ENCODE measurements at regions not wholly inside any gene's neighbourhood (a gene's known extent, or its start where the extent isn't known, plus 50 kb on each side); places are given as distances from the start of the nearest gene placed in this dataset.

DNA sequence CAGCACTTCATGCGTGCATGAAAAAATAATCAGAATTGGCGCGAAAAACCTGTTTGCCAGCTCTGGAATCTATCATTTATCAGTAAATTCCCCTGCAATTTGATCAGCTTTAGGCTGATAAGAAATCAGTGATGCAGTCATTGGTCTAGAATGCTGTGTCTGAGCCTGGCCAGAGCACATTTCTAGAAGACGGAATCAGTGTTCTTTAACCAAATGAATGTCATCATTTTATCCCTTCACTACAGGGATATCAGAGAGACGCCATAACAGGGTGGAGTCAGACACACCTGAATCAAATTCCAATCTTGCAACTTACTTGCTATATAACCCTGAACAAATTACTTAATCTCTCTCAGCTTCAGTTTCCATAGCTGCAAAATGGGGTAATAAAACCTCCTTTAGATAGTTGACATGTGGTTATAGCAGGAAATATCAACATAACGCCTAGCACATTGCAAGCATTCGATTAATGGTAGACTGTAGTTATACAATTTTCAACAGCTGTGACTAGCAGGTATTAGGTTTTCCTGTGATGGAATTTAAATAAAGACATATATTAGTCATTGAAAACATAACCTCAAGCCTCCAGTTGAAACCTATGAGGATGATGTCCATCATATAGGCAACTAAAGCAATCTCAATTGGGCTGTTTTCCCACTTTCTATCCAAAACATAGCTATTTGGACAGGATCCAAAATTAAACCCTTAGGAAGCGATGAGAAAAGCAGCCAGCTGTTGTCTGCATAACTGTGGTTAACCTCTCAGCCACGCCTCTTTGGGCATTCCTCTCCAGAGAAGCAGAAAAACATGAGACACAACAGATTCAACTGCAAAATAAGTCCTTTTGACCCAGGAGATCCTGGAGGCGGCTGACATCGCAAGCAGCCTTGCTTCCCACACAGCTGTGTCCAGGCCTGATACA, 51.6 kb upstream of the UBL3 start:
- TF ChIP-seq, protein P1, sequence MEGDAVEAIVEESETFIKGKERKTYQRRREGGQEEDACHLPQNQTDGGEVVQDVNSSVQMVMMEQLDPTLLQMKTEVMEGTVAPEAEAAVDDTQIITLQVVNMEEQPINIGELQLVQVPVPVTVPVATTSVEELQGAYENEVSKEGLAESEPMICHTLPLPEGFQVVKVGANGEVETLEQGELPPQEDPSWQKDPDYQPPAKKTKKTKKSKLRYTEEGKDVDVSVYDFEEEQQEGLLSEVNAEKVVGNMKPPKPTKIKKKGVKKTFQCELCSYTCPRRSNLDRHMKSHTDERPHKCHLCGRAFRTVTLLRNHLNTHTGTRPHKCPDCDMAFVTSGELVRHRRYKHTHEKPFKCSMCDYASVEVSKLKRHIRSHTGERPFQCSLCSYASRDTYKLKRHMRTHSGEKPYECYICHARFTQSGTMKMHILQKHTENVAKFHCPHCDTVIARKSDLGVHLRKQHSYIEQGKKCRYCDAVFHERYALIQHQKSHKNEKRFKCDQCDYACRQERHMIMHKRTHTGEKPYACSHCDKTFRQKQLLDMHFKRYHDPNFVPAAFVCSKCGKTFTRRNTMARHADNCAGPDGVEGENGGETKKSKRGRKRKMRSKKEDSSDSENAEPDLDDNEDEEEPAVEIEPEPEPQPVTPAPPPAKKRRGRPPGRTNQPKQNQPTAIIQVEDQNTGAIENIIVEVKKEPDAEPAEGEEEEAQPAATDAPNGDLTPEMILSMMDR (IDR thresholded peaks at IDR 0.05; ENCODE audit: extremely low read depth, low read depth, low read length), result no peak
- peak overlapping the region; percentile 34 for H3K4me3 ChIP-seq (ENCODE audit: insufficient read depth, low read length)
- H3K27ac ChIP-seq (ENCODE audit: low read depth, low read length), result peak overlapping the region; percentile 26
- H3K4me2 ChIP-seq (ENCODE audit: insufficient read depth, low read length), result peak overlapping the region; percentile 57
- H3K79me2 ChIP-seq (ENCODE audit: insufficient read depth, low read length), result no peaks in the 10 kb centered on the region
- no peaks in the 10 kb centered on the region for H3K9me3 ChIP-seq (ENCODE audit: low read depth, low read length)
- H3K4me1 ChIP-seq (ENCODE audit: insufficient read depth, low read length), result peaks cover 21% of the 10 kb centered on the region
- peak; percentile 76 for DNase-seq (ENCODE audit: insufficient read length, low spot score, missing footprints)
- no peaks in the 10 kb centered on the region for H3K36me3 ChIP-seq (ENCODE audit: insufficient read depth, low read length)
- H3K27me3 ChIP-seq (ENCODE audit: insufficient read depth, low read length), result no peaks in the 10 kb centered on the region
- no peak overlapping the region for H2AFZ ChIP-seq (ENCODE audit: low read length)
- no peaks in the 10 kb centered on the region for H4K20me1 ChIP-seq (ENCODE audit: insufficient read depth, low read length)
